K562 (cell line): ENCODE measurements at regions not wholly inside any gene's neighbourhood (a gene's known extent, or its start where the extent isn't known, plus 50 kb on each side); places are given as distances from the start of the nearest gene placed in this dataset.

Experiments used
- ATAC-seq: fragments of 200-7000 bp; cut with Tn5 transposase; 3 replicates; pipeline ENCODE4 v1.9.1; 2020; ENCODE audit warnings: moderate library complexity
- BruUV-seq: library from RNA; stranded (reverse); fragments of 400-500 nt; replicated peaks from 2 replicates; lab custom pipeline; 2021; lab: Mats Ljungman, UMichigan
- CTCF ChIA-PET: fragments of 300-600 bp; formaldehyde crosslinking; extraction: SDS; loops from one replicate; lab custom pipeline; 2021; ENCODE audit warnings: low intra/inter-chr PET ratio; lab: Yijun Ruan, JAX
- POLR2A ChIA-PET: fragments of 300-600, 350-650 bp; sonication (Branson Sonifier 250); formaldehyde crosslinking; extraction: SDS; loops from one replicate; lab custom pipeline; 2021; ENCODE audit warnings: antibody characterized with exemption, inconsistent platforms; lab: Yijun Ruan, JAX
- DNase-seq, 4 experiments: peaks; one replicate each; pipeline versions ENCODE4 v3.0.0 to v3.0.0-alpha.2; 2011 to 2018; ENCODE audit warnings: low spot score in 3 of 4, mixed read lengths in 3 of 4; ENCODE audit errors: extremely low read depth in 1 of 4
- FAIRE-seq: peaks from 2 replicates; lab custom pipeline; 2011; peaks lifted over from hg19 to GRCh38; lab: Jason Lieb, UNC
- H2AFZ ChIP-seq: 2 replicates; pipeline ENCODE4 v1.6.0; 2011; ENCODE audit warnings: low read depth, low read length, control low read depth, inconsistent platforms
- H3K27ac ChIP-seq: fragments of 200-600 bp; 3 replicates; pipeline ENCODE4 v1.8.0; 2011; ENCODE audit warnings: low read depth, mild to moderate bottlenecking, control low read depth, inconsistent platforms, low read length, moderate library complexity, mixed read lengths; ENCODE audit errors: extremely low read depth
- H3K27me3 ChIP-seq, 2 experiments: fragments of 300-600 bp in 1 of 2; 2 replicates in 1 of 2; 3 replicates in 1 of 2; pipeline versions ENCODE4 v1.6.0 to v1.8.0; 2011; ENCODE audit warnings: inconsistent platforms in 2 of 2, low read length in 2 of 2, mild to moderate bottlenecking in 1 of 2, mixed read lengths in 1 of 2, moderate library complexity in 1 of 2; ENCODE audit not compliant: control insufficient read depth in 2 of 2, insufficient read depth in 2 of 2
- H3K36me3 ChIP-seq: fragments of 300-600 bp; 3 replicates; pipeline ENCODE4 v1.8.0; 2011; ENCODE audit warnings: mild to moderate bottlenecking, low read length, inconsistent platforms; ENCODE audit not compliant: control insufficient read depth, insufficient read depth
- H3K4me1 ChIP-seq, 2 experiments: fragments of 200-600 bp in 1 of 2; replicated peaks in 1 of 2; 2 replicates in 1 of 2; 3 replicates in 1 of 2; pipeline versions ENCODE4 v1.5.1 to v1.8.0; 2011; ENCODE audit warnings: inconsistent platforms in 2 of 2, low read length in 2 of 2, mild to moderate bottlenecking in 1 of 2, mixed read lengths in 1 of 2, moderate library complexity in 1 of 2; ENCODE audit not compliant: control insufficient read depth in 2 of 2, insufficient read depth in 2 of 2
- H3K4me2 ChIP-seq: 2 replicates; pipeline ENCODE4 v1.6.1; 2011; ENCODE audit warnings: low read length, control low read depth, inconsistent platforms, mixed read lengths; ENCODE audit not compliant: insufficient read depth
- H3K4me3 ChIP-seq: fragments of 200-600 bp; sonication (generic), shearing (Covaris generic); 2 replicates; pipeline ENCODE4 v1.5.1; 2016; ENCODE audit warnings: control low read depth, inconsistent platforms
- H3K79me2 ChIP-seq: fragments of 200-600 bp; 3 replicates; pipeline ENCODE4 v1.8.0; 2011; ENCODE audit warnings: low read length, inconsistent platforms; ENCODE audit not compliant: control insufficient read depth, insufficient read depth
- H3K9ac ChIP-seq, 2 experiments: 2 replicates each; pipeline versions ENCODE4 v1.6.0 to v1.6.1; 2011; ENCODE audit warnings: low read depth in 2 of 2, low read length in 2 of 2, control low read depth in 1 of 2, inconsistent platforms in 1 of 2, mild to moderate bottlenecking in 1 of 2, mixed read lengths in 1 of 2; ENCODE audit not compliant: insufficient read depth in 1 of 2
- H3K9me1 ChIP-seq: one replicate; pipeline ENCODE4 v1.6.0; 2011; ENCODE audit warnings: inconsistent platforms, mild to moderate bottlenecking, low read length, moderate library complexity; ENCODE audit not compliant: control insufficient read depth, insufficient read depth
- H3K9me3 ChIP-seq: replicated peaks from 2 replicates; pipeline ENCODE4 v1.5.1; 2011; ENCODE audit warnings: low read depth, low read length, inconsistent platforms; ENCODE audit not compliant: control insufficient read depth, insufficient read depth
- H4K20me1 ChIP-seq: replicated peaks from 2 replicates; pipeline ENCODE4 v1.6.1; 2011; ENCODE audit warnings: low read length, inconsistent platforms, mixed read lengths; ENCODE audit not compliant: control insufficient read depth, insufficient read depth
- ASH1L ChIP-seq: fragments of 450-650 bp; IDR thresholded peaks from 2 replicates; pipeline ENCODE4 v1.6.1; 2018; ENCODE audit warnings: borderline replicate concordance, mild to moderate bottlenecking, low read depth; ENCODE audit not compliant: partially characterized antibody
- BMI1 ChIP-seq: fragments of 150-350 bp; IDR thresholded peaks from 2 replicates; pipeline ENCODE4 v1.6.1; 2014; ENCODE audit warnings: low read length
- CBX2 ChIP-seq: fragments of 200-600 bp; sonication (generic); IDR thresholded peaks from one replicate; pipeline ENCODE4 v1.6.1; 2012; ENCODE audit warnings: mild to moderate bottlenecking, low read length, inconsistent platforms; ENCODE audit not compliant: insufficient read depth, poor library complexity, severe bottlenecking
- FOXA1 ChIP-seq: fragments of 450-650 bp; IDR thresholded peaks from 2 replicates; pipeline ENCODE4 v1.6.1; 2016; ENCODE audit warnings: mild to moderate bottlenecking, borderline replicate concordance
- HINFP ChIP-seq: fragments of 450-650 bp; conservative IDR thresholded peaks from 2 replicates; pipeline ENCODE4 v1.6.1; 2016; ENCODE audit warnings: missing genetic modification characterization, low read depth, mild to moderate bottlenecking, control low read depth, missing compliant biosample characterization
- HMGN3 ChIP-seq: IDR thresholded peaks from 2 replicates; pipeline ENCODE4 v1.6.1; 2011; ENCODE audit warnings: borderline replicate concordance, low read depth, mild to moderate bottlenecking, mixed read lengths, low read length; ENCODE audit not compliant: insufficient read length; ENCODE audit errors: extremely low read depth
- HNRNPL ChIP-seq: fragments of 200-400 bp; formaldehyde crosslinking; IDR thresholded peaks from 2 replicates; pipeline ENCODE4 v1.6.1; 2017; ENCODE audit warnings: low read depth, mild to moderate bottlenecking, low read length
- HNRNPUL1 ChIP-seq: fragments of 200-400 bp; formaldehyde crosslinking; IDR thresholded peaks from 2 replicates; pipeline ENCODE4 v1.6.1; 2017; ENCODE audit warnings: low read length
- KAT7 ChIP-seq: sonication (generic); formaldehyde crosslinking; IDR thresholded peaks from 2 replicates; pipeline ENCODE4 v1.8.0; 2022; ENCODE audit warnings: missing genetic modification reagents, mild to moderate bottlenecking, borderline replicate concordance
- MITF ChIP-seq: IDR thresholded peaks from 2 replicates; pipeline ENCODE4 v1.6.1; 2014; ENCODE audit warnings: antibody characterized with exemption
- NFE2 ChIP-seq: IDR thresholded peaks from 2 replicates; pipeline ENCODE4 v1.6.1; 2014; ENCODE audit warnings: antibody characterized with exemption, low read depth
- POLR2H ChIP-seq: IDR thresholded peaks from 2 replicates; pipeline ENCODE4 v1.6.1; 2016; ENCODE audit warnings: missing genetic modification characterization, low read depth, mild to moderate bottlenecking, control low read depth, missing compliant biosample characterization, moderate library complexity
- TRIM25 ChIP-seq: fragments of 450-650 bp; IDR thresholded peaks from 2 replicates; pipeline ENCODE4 v1.7.0; 2016; ENCODE audit warnings: borderline replicate concordance
- ZC3H4 ChIP-seq: sonication (generic); formaldehyde crosslinking; IDR thresholded peaks from 2 replicates; pipeline ENCODE4 v1.9.0; 2021; ENCODE audit warnings: missing genetic modification reagents, borderline replicate concordance
- ZNF253 ChIP-seq: fragments of 250-450 bp; sonication (Bioruptor Pico); conservative IDR thresholded peaks from 2 replicates; pipeline ENCODE4 v1.6.1; 2021; ENCODE audit warnings: mild to moderate bottlenecking
- ZNF764 ChIP-seq: fragments of 250-450 bp; sonication (Bioruptor Pico); IDR thresholded peaks from 2 replicates; pipeline ENCODE4 v1.4.0; 2020; ENCODE audit warnings: low read depth, mild to moderate bottlenecking, moderate library complexity
- WGBS: fragments of 100-300 bp; shearing (Covaris generic); methylation state at CpG from one replicate; pipeline ENCODE4 v1.1.6; 2016; ENCODE audit warnings: low coverage, mixed read lengths; ENCODE audit not compliant: insufficient coverage; ENCODE audit errors: missing lambda C conversion rate; 5-methylcytosine and 5-hydroxymethylcytosine counted together
- in situ Hi-C: fragments of 300-500 bp; cut with MboI; formaldehyde crosslinking; loops from 4 replicates; pipeline ENCODE4 v1.15.0; 2018; ENCODE audit warnings: inconsistent platforms, mixed read lengths
- intact Hi-C: fragments of 100-400 bp; cut with micrococcal nuclease; formaldehyde crosslinking; loops from 2 replicates; pipeline ENCODE4 v1.14.2; 2022
- TF ChIP-seq, protein P1 (sequence below): fragments of 250-450 bp; sonication (Bioruptor Pico); IDR thresholded peaks from 2 replicates; pipeline ENCODE4 v1.8.0; 2021; ENCODE audit warnings: moderate library complexity, mild to moderate bottlenecking, inconsistent platforms

GRCh38 chr4:124536946-124537345 lies 175.6 kb downstream of the ANKRD50 start:
- Histone ChIP-seq H2AFZ (no peak overlapping the region), H3K27ac (no peak overlapping the region)
- BruUV-seq, result no TSS peak

More at GRCh38 chr4:124536946-124537345, 175.6 kb downstream of the ANKRD50 start:
- WGBS, result 15% methylated on average over 4 of the region's 4 CpGs
- intact Hi-C loops (no loop called here), in situ Hi-C loops (no loop called here)
- POLR2A ChIA-PET, result no interaction called here
- Histone ChIP-seq H3K79me2 (no peaks in the 10 kb centered on the region), H3K36me3 (no peaks in the 10 kb centered on the region), H3K4me3 (no peak overlapping the region), H3K4me2 (no peak overlapping the region), H3K9me1 (no peaks in the 10 kb centered on the region), H3K9ac (no peak overlapping the region), H4K20me1 (no peaks in the 10 kb centered on the region), H3K4me1 (no peaks in the 10 kb centered on the region), H3K27me3 (no peaks in the 10 kb centered on the region), H3K9me3 (no peaks in the 10 kb centered on the region)
- TF ChIP-seq HINFP (no peak), HMGN3 (no peak), ZNF253 (CRISPR knock-in tag) (no peak), ASH1L (no peak), BMI1 (no peak), KAT7 (CRISPR knock-in tag) (no peak), MITF (no peak), HNRNPUL1 (no peak), ZC3H4 (CRISPR knock-in tag) (no peak), POLR2H (tag) (no peak), HNRNPL (no peak), TRIM25 (no peak), CBX2 (no peak), FOXA1 (no peak), ZNF764 (CRISPR knock-in tag) (no peak), NFE2 (no peak)
- TF ChIP-seq, protein P1, sequence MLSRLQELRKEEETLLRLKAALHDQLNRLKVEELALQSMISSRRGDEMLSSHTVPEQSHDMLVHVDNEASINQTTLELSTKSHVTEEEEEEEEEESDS (CRISPR knock-in tag), result no peak
- CTCF ChIA-PET, result no interaction called here
- FAIRE-seq (no peak), ATAC-seq (no peak), DNase-seq (no peak)
